22Rv1 (cell line): ENCODE measurements at regions not wholly inside any gene's neighbourhood (a gene's known extent, or its start where the extent isn't known, plus 50 kb on each side); places are given as distances from the start of the nearest gene placed in this dataset.

Source experiments
- ZFX ChIP-seq: fragments of 450-650 bp; IDR thresholded peaks from 2 replicates; pipeline ENCODE4 v1.6.1; 2017; ENCODE audit warnings: antibody characterized with exemption, borderline replicate concordance
- TF ChIP-seq, protein P1 (sequence below): fragments of 450-650 bp; IDR thresholded peaks from 2 replicates; pipeline ENCODE4 v1.5.1; 2017; ENCODE audit warnings: mild to moderate bottlenecking

DNA sequence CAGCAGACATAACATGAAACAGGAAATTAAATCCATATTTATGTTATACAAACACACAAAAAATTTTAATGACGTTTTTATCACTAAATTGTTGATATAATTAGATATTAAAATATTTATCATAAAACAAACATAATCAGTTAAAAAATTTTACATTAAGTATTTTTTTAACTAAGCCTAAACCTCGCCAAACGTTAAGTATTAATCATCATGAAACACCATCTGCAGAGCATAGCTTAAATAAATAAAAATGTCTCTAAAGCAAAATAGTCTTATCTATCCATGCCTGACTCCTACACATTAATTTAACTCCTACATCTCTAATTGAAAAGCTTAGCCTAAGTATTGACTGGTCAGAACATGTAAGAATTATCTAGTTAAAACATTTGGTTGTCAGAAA, 271.6 kb upstream of the RND3 start:
- TF ChIP-seq, protein P1, sequence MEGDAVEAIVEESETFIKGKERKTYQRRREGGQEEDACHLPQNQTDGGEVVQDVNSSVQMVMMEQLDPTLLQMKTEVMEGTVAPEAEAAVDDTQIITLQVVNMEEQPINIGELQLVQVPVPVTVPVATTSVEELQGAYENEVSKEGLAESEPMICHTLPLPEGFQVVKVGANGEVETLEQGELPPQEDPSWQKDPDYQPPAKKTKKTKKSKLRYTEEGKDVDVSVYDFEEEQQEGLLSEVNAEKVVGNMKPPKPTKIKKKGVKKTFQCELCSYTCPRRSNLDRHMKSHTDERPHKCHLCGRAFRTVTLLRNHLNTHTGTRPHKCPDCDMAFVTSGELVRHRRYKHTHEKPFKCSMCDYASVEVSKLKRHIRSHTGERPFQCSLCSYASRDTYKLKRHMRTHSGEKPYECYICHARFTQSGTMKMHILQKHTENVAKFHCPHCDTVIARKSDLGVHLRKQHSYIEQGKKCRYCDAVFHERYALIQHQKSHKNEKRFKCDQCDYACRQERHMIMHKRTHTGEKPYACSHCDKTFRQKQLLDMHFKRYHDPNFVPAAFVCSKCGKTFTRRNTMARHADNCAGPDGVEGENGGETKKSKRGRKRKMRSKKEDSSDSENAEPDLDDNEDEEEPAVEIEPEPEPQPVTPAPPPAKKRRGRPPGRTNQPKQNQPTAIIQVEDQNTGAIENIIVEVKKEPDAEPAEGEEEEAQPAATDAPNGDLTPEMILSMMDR: no peak
- TF ChIP-seq ZFX: no peak
